GM19372 (cell line): ENCODE measurements at regions not wholly inside any gene's neighbourhood (a gene's known extent, or its start where the extent isn't known, plus 50 kb on each side); places are given as distances from the start of the nearest gene placed in this dataset.
"Not testable (repeated sequence)": the region's sequence is repeated elsewhere in the genome, so short reads cannot be mapped to it uniquely, and the experiment has no call there.

Source experiments
- ATAC-seq: cut with Tn5 transposase; IDR thresholded peaks from one replicate; pipeline ENCODE4 v1.9.1; 2021; ENCODE audit warnings: mild to moderate bottlenecking, low read depth, moderate library complexity; ENCODE audit not compliant: unreplicated experiment

DNA sequence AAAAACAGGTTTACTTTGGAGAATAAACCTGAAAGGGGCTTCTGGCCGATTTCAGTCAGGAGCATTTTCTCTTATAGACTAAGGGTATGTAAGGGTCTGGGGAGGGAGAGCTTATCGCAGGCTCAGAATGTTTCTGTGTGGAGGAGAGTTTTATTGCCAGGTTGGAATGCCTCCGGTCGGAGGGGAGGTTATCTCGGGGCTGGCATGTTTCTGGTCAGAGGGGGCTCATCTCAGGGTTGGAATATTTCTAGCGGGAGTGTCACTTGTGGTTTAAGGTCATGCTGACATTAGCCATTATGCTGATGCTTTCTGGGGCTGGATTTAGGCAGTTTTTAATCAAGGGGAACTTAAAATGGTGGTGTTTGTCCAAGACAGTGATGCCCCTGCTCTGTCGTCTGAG lies 333.6 kb downstream of the METTL4 start:
- no peak for ATAC-seq

- no peak for ATAC-seq
These were observed 331.0 kb downstream of the METTL4 start for GRCh38 chr18:2240311-2240705.

- ATAC-seq, result no peak
These were observed 326.7 kb downstream of the METTL4 start for GRCh38 chr18:2244641-2245040.

- not testable (repeated sequence) for ATAC-seq
These were observed 324.2 kb downstream of the METTL4 start for GRCh38 chr18:2247101-2247500.

GRCh38 chr18:2254977-2255376 lies 316.3 kb downstream of the METTL4 start:
- ATAC-seq, result no peak

DNA sequence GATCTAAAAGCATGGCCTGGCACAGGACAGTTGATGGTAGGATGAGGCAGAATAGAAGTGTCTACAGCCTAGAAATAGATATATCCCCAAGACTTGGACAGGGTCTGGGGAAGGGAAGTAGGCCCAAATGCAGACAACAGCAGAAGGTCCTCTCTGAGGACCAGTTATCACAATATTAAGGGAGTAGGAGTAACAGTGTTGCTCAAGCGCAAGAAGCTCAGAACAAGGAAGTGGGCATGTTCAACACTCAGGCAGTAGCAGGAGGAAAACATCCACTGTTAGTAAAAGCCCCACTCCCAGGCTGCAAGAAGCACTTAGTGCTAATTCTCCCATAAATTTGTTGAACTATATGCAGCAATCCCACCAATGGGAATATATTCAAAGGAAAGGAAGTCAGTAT lies 314.7 kb downstream of the METTL4 start:
- ATAC-seq, result no peak

- no peak for ATAC-seq
These were observed 312.4 kb downstream of the METTL4 start for GRCh38 chr18:2258954-2259353.

DNA sequence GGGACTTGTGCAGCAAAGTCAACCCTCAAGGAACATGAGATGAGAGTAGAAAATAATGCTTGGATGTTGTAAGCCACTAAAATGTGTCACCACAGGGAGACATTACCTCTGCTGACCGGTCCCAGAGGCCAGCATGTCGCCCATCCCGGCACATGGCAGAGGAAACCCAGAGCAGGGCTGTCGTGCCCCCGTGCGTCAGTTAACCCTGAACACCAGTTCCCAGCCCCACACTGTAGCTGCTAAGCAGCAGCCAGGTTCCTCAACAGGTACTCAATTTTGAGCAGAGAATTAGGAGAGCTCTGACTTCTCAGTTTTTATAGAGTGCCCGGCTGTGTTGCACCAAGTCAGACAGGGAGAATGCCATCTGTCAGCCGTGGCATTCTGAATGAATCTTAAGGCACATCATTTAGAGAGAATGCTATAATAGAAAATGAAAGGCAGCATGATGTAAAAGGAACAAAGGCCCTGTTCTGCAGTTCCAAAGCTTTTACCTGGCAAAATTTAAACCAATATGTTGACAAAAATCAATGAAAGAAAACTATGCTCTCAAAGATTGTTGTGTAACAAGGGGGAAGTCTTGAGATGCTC lies 307.9 kb downstream of the METTL4 start:
- no peak for ATAC-seq

DNA sequence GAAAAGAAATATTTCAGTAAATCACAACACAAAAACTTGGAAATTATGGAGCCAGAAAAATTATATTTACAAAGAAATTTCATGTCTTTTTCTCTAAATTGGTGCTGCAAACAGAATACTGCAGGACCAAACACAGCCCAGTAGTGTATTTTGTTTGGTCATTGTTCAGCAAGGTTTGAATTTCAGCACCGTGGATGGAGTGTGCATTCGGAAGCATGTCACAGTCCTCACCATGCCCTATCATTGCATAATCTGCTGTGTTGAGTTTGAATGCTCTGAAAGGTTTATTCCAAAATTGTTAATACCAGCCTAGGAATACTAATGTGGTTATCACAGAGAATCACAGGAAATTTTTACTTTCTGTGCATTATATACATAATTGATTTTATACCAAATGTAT lies 296.7 kb downstream of the METTL4 start:
- no peak for ATAC-seq

GRCh38 chr18:2281086-2281485 lies 290.2 kb downstream of the METTL4 start:
- no peak for ATAC-seq

GRCh38 chr18:2281523-2282199 lies 289.6 kb downstream of the METTL4 start:
- no peak for ATAC-seq

DNA sequence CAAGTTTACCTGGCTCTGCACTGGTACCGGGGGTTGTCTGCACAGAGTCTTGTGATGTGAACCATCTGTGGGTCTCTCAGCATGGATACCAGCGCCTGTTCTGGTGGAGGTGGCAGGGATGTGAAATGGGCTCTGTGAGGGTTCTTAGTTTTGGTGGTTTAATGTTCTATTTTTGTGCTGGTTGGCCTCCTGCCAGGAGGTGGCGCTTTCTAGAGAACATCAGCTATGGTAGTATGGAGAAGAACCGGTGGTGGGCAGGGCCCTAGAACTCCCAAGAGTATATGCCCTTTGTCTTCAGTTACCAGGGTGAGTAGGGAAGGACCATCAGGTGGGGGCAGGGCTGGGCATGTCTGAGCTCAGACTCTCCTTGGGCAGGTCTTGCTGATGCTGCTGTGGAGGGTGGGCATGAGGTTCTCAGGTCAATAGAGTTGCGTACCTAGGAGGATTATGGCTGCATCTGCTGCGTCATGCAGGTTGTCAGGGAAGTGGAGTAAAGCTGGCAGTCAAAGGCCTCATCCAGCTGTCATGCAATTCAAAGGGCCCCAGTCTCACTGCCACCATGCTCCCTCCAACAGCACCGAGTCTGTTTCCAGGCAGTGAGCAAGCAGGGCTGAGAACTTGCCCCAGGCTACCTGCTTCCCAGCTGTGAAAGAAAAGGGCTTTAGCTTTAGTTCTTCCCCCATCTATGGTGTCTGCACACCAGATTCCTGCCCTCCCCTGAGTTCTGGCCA lies 278.0 kb downstream of the METTL4 start:
- no peak for ATAC-seq

DNA sequence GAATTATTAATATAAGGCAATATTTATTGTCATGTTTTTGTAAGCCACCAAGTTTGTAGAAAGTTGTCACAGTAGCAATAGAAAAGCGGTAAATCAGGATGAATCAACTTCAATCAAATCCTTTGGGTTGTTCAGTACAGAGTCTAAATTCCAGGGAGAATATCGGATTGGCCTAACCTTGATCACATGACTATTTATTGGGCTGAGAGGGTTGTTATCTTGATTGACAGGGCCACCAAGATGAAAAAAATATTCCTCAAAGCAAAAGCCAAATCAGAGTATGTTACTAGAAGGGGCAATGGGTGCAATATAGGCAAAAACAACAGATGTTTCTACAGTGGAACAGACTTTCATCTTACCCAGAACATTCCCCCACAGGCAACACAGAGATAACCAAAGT lies 270.0 kb downstream of the METTL4 start:
- ATAC-seq, result no peak

GRCh38 chr18:2302012-2302411 lies 269.3 kb downstream of the METTL4 start:
- ATAC-seq, result no peak

DNA sequence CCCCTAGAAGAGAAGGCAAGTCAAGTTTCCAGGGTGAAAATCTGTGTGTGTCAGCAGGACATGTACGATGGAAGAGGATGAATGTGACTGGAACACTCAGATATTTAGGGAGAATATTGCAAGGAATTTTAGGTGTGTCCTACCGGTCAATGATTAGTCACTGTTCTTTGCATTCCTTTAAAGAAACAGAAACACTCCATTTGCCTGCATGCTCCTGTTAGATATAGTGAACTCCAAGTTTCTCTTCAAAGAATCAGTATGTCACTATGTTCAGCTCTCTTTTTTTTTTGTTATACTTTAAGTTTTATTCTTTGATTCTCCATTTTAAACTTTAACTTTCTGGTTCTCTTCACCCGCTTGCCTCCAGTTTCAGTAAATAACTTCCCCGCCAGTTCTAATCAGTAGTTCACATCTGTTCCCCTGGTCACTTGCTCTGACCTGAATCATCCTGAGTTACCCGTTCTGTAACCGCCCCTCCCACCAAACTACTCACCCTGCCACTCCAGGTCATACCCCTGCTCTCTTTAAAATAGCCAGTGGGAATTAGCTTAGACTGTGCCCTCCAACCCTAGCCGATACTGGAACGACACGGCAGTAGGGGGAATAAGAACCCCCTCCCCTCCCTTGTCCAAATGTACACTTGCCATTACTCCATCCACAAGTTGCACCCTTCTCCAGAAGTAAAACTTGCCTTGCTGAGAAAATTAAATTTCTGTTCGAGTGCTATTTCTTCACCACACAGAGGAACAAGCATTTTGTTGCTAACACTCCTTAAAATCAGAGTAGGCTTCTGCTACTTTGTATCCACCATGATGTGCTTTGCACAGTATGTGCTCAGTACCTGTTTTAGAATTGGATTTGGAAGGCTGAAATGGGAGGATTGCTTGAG lies 268.4 kb downstream of the METTL4 start:
- ATAC-seq, result no peak

GRCh38 chr18:2303517-2304238 lies 267.6 kb downstream of the METTL4 start:
- no peak for ATAC-seq

DNA sequence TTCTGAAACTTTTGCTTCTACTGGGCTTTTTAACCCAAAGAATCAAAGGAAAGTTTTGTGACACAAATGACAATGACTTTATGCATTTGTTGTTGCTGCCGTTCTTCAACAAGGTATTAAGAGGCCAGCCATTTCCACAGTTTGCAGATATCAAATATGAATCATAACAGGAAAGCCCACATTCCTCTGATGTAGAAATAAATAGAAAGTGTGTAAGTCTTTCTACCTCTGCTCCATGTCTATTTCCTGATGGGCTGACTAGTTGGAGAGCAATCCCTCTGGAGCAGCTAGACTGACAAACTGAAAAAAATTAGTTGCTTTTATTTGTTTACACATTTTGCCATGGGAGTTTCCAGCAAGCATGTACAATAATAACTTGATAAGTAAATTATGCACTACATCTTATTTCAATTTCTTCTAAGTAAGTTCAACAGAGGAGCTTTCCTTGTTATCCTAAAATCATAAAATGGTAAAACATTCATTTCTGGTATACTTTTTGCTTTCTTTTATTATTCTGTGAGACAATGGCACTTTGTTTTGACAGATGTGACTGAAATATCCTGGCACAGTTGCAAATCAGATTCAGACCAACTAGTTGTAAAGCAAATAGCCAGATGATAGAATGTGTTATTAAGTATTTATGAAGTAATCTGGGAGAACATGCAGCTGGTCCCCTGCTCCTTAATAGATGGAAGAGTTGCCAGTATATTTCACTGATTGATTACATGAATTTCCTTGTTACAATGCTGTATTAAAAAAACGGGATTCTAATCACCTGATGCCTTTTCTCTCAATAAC lies 266.7 kb downstream of the METTL4 start:
- ATAC-seq, result no peak

DNA sequence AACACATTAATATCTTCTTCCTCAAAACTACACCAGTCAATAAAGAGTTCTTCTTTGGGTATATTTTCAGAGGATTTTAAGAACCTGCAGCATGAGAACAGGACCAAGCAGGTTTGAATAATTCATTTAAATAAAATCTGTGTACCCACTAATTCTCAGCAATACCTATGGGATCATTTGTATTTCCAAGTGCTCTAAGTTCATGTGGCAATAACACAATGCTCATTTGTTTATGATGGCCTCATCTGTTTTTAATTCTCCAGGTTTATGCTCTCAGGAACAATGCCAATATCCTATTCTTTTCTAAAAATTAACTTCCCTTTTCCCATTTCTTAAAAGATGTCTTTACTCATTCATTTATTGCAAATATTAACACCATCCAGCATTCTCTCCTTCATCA lies 264.7 kb downstream of the METTL4 start:
- no peak for ATAC-seq

GRCh38 chr18:2310886-2311285 lies 260.4 kb downstream of the METTL4 start:
- no peak for ATAC-seq
